Nephron (organoid): ENCODE measurements at regions not wholly inside any gene's neighbourhood (a gene's known extent, or its start where the extent isn't known, plus 50 kb on each side); places are given as distances from the start of the nearest gene placed in this dataset.

Experiments
- H3K27ac Mint-ChIP-seq, 3 experiments: 2 replicates each; pipeline ENCODE4 v1.8.0; 2020; ENCODE audit warnings: mixed read lengths in 3 of 3, mild to moderate bottlenecking in 2 of 3, moderate library complexity in 1 of 3
- H3K27me3 Mint-ChIP-seq: 2 replicates; pipeline ENCODE4 v1.8.0; 2021; ENCODE audit warnings: low read depth, mild to moderate bottlenecking, moderate library complexity, mixed read lengths
- H3K36me3 Mint-ChIP-seq: 2 replicates; pipeline ENCODE4 v1.8.0; 2020; ENCODE audit warnings: low read depth, mixed read lengths
- H3K4me1 Mint-ChIP-seq: 2 replicates; pipeline ENCODE4 v1.8.0; 2020; ENCODE audit warnings: mixed read lengths
- H3K4me3 Mint-ChIP-seq, 3 experiments: 2 replicates each; pipeline ENCODE4 v1.8.0; 2020; ENCODE audit warnings: mild to moderate bottlenecking in 3 of 3, mixed read lengths in 3 of 3, moderate library complexity in 2 of 3
- H3K9me3 Mint-ChIP-seq: 2 replicates; pipeline ENCODE4 v1.8.0; 2020; ENCODE audit warnings: mixed read lengths
- CTCF ChIP-seq, 3 experiments: fragments of 200-600 bp; sonication (generic); IDR thresholded peaks; one replicate each; pipeline ENCODE4 v1.5.0; 2021; ENCODE audit warnings: antibody characterized with exemption in 3 of 3; ENCODE audit not compliant: unreplicated experiment in 3 of 3

- Mint-ChIP-seq H3K4me3 (no peak overlapping the region), H3K9me3 (no peaks in the 10 kb centered on the region), H3K36me3 (no peaks in the 10 kb centered on the region), H3K27me3 (peaks cover 18% of the 10 kb centered on the region), H3K27ac (no peak overlapping the region), H3K4me1 (peaks cover 20% of the 10 kb centered on the region)
- TF ChIP-seq CTCF (IDR thresholded peaks at IDR 0.05; ENCODE audit: unreplicated experiment in 3 of 3) = no peak
These were observed 234.8 kb downstream of the SHOX start for GRCh38 chrX:865422-865821.

GRCh38 chrX:861921-862320, 231.3 kb downstream of the SHOX start:
- Mint-ChIP-seq H3K27ac (peak overlapping the region; percentile 23 to 62 (median 38)), H3K4me1 (peaks cover 15% of the 10 kb centered on the region), H3K4me3 (no peak overlapping the region), H3K27me3 (peaks cover 7% of the 10 kb centered on the region), H3K9me3 (no peaks in the 10 kb centered on the region), H3K36me3 (no peaks in the 10 kb centered on the region)
- TF ChIP-seq CTCF (IDR thresholded peaks at IDR 0.05; ENCODE audit: unreplicated experiment in 3 of 3) = no peak

- H3K9me3 Mint-ChIP-seq = no peaks in the 10 kb centered on the region
- H3K27ac Mint-ChIP-seq = peak overlapping the region; percentile 23 to 62 (median 38)
- H3K27me3 Mint-ChIP-seq = peaks cover 7% of the 10 kb centered on the region
- TF ChIP-seq CTCF (IDR thresholded peaks at IDR 0.05; ENCODE audit: unreplicated experiment in 3 of 3) = no peak
- peaks cover 18% of the 10 kb centered on the region for H3K4me1 Mint-ChIP-seq
- no peaks in the 10 kb centered on the region for H3K36me3 Mint-ChIP-seq
- H3K4me3 Mint-ChIP-seq = no peak overlapping the region
These were observed 230.8 kb downstream of the SHOX start for GRCh38 chrX:861340-861890.

- TF ChIP-seq CTCF (IDR thresholded peaks at IDR 0.05; ENCODE audit: unreplicated experiment in 3 of 3) = no peak
- peaks cover 11% of the 10 kb centered on the region for H3K27me3 Mint-ChIP-seq
- H3K9me3 Mint-ChIP-seq = no peaks in the 10 kb centered on the region
- H3K4me3 Mint-ChIP-seq = no peak overlapping the region
- H3K4me1 Mint-ChIP-seq = peaks cover 18% of the 10 kb centered on the region
- H3K36me3 Mint-ChIP-seq = no peaks in the 10 kb centered on the region
- no peak overlapping the region for H3K27ac Mint-ChIP-seq
These were observed 228.7 kb downstream of the SHOX start for GRCh38 chrX:859329-859728.

GRCh38 chrX:858542-859078, 228.0 kb downstream of the SHOX start:
- Mint-ChIP-seq H3K27ac (no peak overlapping the region), H3K9me3 (no peaks in the 10 kb centered on the region), H3K27me3 (peaks cover 13% of the 10 kb centered on the region), H3K4me3 (no peak overlapping the region), H3K4me1 (peaks cover 18% of the 10 kb centered on the region), H3K36me3 (no peaks in the 10 kb centered on the region)
- TF ChIP-seq CTCF (IDR thresholded peaks at IDR 0.05; ENCODE audit: unreplicated experiment in 3 of 3) = no peak

GRCh38 chrX:857376-857775, 226.8 kb downstream of the SHOX start:
- Mint-ChIP-seq H3K4me1 (peaks cover 18% of the 10 kb centered on the region), H3K9me3 (no peaks in the 10 kb centered on the region), H3K27ac (peak overlapping the region in 2 of 3 experiments; percentile 10 to 72), H3K36me3 (no peaks in the 10 kb centered on the region), H3K4me3 (no peak overlapping the region), H3K27me3 (peaks cover 14% of the 10 kb centered on the region)
- no peak for TF ChIP-seq CTCF (IDR thresholded peaks at IDR 0.05; ENCODE audit: unreplicated experiment in 3 of 3)
